ENCODE measurements at regions not wholly inside any gene's neighbourhood (a gene's known extent, or its start where the extent isn't known, plus 50 kb on each side); places are given as distances from the start of the nearest gene placed in this dataset.

- H3K27ac ChIP-seq (ENCODE audit: low read depth, low read length), result peak overlapping the region; percentile 72
- H3K4me1 Mint-ChIP-seq, result peaks cover 21% of the 10 kb centered on the region
These were observed 136.3 kb upstream of the PRR20G start for GRCh38 chr3:127423856-127424765.

GRCh38 chr3:127422663-127423375, 135.0 kb upstream of the PRR20G start:
- Histone ChIP-seq H3K27me3 (ENCODE audit: control insufficient read depth, insufficient read depth, low read length, poor library complexity, severe bottlenecking) (no peaks in the 10 kb centered on the region), H3K9ac (ENCODE audit: extremely low read depth, low read length, poor library complexity, severe bottlenecking) (no peak overlapping the region), H3K27ac (ENCODE audit: low read depth, low read length) (no peak overlapping the region)

More at GRCh38 chr3:127423856-127424765, 136.3 kb upstream of the PRR20G start:
- Mint-ChIP-seq H3K27ac (no peak overlapping the region), H3K9me3 (no peaks in the 10 kb centered on the region), H3K27me3 (ENCODE audit: insufficient read depth) (peaks cover 1% of the 10 kb centered on the region), H3K4me3 (no peak overlapping the region), H3K36me3 (ENCODE audit: low read depth) (no peaks in the 10 kb centered on the region)
- no peak for TF ChIP-seq CTCF (conservative IDR thresholded peaks at IDR 0.05)
- H3K4me1 ChIP-seq (ENCODE audit: control insufficient read depth, insufficient read depth, low read length), result peaks cover 6% of the 10 kb centered on the region
- peak; percentile 49 for DNase-seq
- H3K27me3 ChIP-seq (ENCODE audit: control insufficient read depth, insufficient read depth, low read length, poor library complexity, severe bottlenecking), result no peaks in the 10 kb centered on the region
- 89 to 90% methylated on average over 18 to 23 of the region's 23 CpGs for WGBS, 2 experiments (ENCODE audit: insufficient coverage in 1 of 2, insufficient read length in 1 of 2)
- no peak overlapping the region for H3K4me3 ChIP-seq (ENCODE audit: low read length)
- H3K9me3 ChIP-seq (ENCODE audit: control insufficient read depth, low read length), result no peaks in the 10 kb centered on the region
- H3K9ac ChIP-seq (ENCODE audit: extremely low read depth, low read length, poor library complexity, severe bottlenecking), result no peak overlapping the region
- no peaks in the 10 kb centered on the region for H3K36me3 ChIP-seq (ENCODE audit: control insufficient read depth, insufficient read depth, low read length)

More at GRCh38 chr3:127422663-127423375, 135.0 kb upstream of the PRR20G start:
- Histone ChIP-seq H3K36me3 (ENCODE audit: control insufficient read depth, insufficient read depth, low read length) (no peaks in the 10 kb centered on the region), H3K9me3 (ENCODE audit: control insufficient read depth, low read length) (no peaks in the 10 kb centered on the region), H3K4me1 (ENCODE audit: control insufficient read depth, insufficient read depth, low read length) (peaks cover 9% of the 10 kb centered on the region), H3K4me3 (ENCODE audit: low read length) (no peak overlapping the region)
- Mint-ChIP-seq H3K4me3 (no peak overlapping the region), H3K9me3 (no peaks in the 10 kb centered on the region), H3K36me3 (ENCODE audit: low read depth) (no peaks in the 10 kb centered on the region), H3K4me1 (peaks cover 34% of the 10 kb centered on the region), H3K27ac (no peak overlapping the region), H3K27me3 (ENCODE audit: insufficient read depth) (peaks cover 1% of the 10 kb centered on the region)
- 87 to 90% methylated on average over 12 to 26 of the region's 26 CpGs for WGBS, 2 experiments (ENCODE audit: insufficient coverage in 1 of 2, insufficient read length in 1 of 2)
- TF ChIP-seq CTCF (conservative IDR thresholded peaks at IDR 0.05), result no peak
- peak; percentile 28 for DNase-seq
